SK-N-SH treated with all-trans-retinoic acid at 6 μM for 48 hours (cell line): ENCODE measurements at regions not wholly inside any gene's neighbourhood (a gene's known extent, or its start where the extent isn't known, plus 50 kb on each side); places are given as distances from the start of the nearest gene placed in this dataset.

Source experiments
- ATAC-seq: fragments of 200-7000 bp; cut with Tn5 transposase; 3 replicates; pipeline ENCODE4 v1.9.1; 2020; ENCODE audit warnings: mild to moderate bottlenecking, moderate library complexity
- ARNTL ChIP-seq: fragments of 450-650 bp; formaldehyde crosslinking; IDR thresholded peaks from 2 replicates; pipeline ENCODE4 v1.5.0; 2020; ENCODE audit warnings: low read depth, mild to moderate bottlenecking, moderate library complexity, borderline replicate concordance
- BACH2 ChIP-seq: fragments of 250-450 bp; sonication (Bioruptor Pico); IDR thresholded peaks from 2 replicates; pipeline ENCODE4 v1.9.0; 2021; ENCODE audit warnings: mild to moderate bottlenecking, borderline replicate concordance
- CSDC2 ChIP-seq: fragments of 250-450 bp; sonication (Bioruptor Pico); IDR thresholded peaks from 2 replicates; pipeline ENCODE4 v1.5.0; 2020; ENCODE audit warnings: mild to moderate bottlenecking, moderate library complexity
- ESRRG ChIP-seq: fragments of 250-450 bp; sonication (Bioruptor Pico); IDR thresholded peaks from 2 replicates; pipeline ENCODE4 v1.6.1; 2021; ENCODE audit warnings: mild to moderate bottlenecking
- GLIS3 ChIP-seq: fragments of 250-450 bp; sonication (Bioruptor Pico); IDR thresholded peaks from 2 replicates; pipeline ENCODE4 v1.5.0; 2020; ENCODE audit warnings: mild to moderate bottlenecking, moderate library complexity
- ISL1 ChIP-seq: fragments of 250-450 bp; sonication (Bioruptor Pico); IDR thresholded peaks from 2 replicates; pipeline ENCODE4 v2.1.2; 2022; ENCODE audit warnings: mild to moderate bottlenecking, moderate library complexity
- OSR1 ChIP-seq: fragments of 250-450 bp; sonication (Bioruptor Pico); IDR thresholded peaks from 2 replicates; pipeline ENCODE4 v1.8.0; 2022; ENCODE audit warnings: moderate library complexity, mild to moderate bottlenecking, inconsistent platforms
- PPARA ChIP-seq: fragments of 250-450 bp; sonication (Bioruptor Pico); IDR thresholded peaks from 2 replicates; pipeline ENCODE4 v1.5.0; 2020; ENCODE audit warnings: mild to moderate bottlenecking, borderline replicate concordance
- RARB ChIP-seq: fragments of 250-450 bp; sonication (Bioruptor Pico); IDR thresholded peaks from 2 replicates; pipeline ENCODE4 v1.8.0; 2021; ENCODE audit warnings: mild to moderate bottlenecking, moderate library complexity
- TCF4 ChIP-seq: fragments of 250-450 bp; sonication (Bioruptor Pico); IDR thresholded peaks from 2 replicates; pipeline ENCODE4 v1.8.0; 2021; ENCODE audit warnings: mild to moderate bottlenecking, moderate library complexity, borderline replicate concordance
- ZC3H10 ChIP-seq: fragments of 250-450 bp; sonication (Bioruptor Pico); IDR thresholded peaks from 2 replicates; pipeline ENCODE4 v1.5.1; 2021; ENCODE audit warnings: mild to moderate bottlenecking, moderate library complexity
- ZFP3 ChIP-seq: fragments of 250-450 bp; sonication (Bioruptor Pico); IDR thresholded peaks from 2 replicates; pipeline ENCODE4 v1.5.0; 2020; ENCODE audit warnings: mild to moderate bottlenecking, moderate library complexity
- ZFP30 ChIP-seq: fragments of 450-650 bp; formaldehyde crosslinking; IDR thresholded peaks from 2 replicates; pipeline ENCODE4 v1.5.0; 2022; ENCODE audit warnings: mild to moderate bottlenecking, moderate library complexity
- ZNF565 ChIP-seq: fragments of 450-650 bp; formaldehyde crosslinking; conservative IDR thresholded peaks from 2 replicates; pipeline ENCODE4 v1.5.0; 2020; ENCODE audit warnings: low read depth, mild to moderate bottlenecking, moderate library complexity
- ZNF70 ChIP-seq: fragments of 450-650 bp; formaldehyde crosslinking; IDR thresholded peaks from 2 replicates; pipeline ENCODE4 v1.5.0; 2020; ENCODE audit warnings: mild to moderate bottlenecking, moderate library complexity
- ZNF8 ChIP-seq: fragments of 450-650 bp; formaldehyde crosslinking; IDR thresholded peaks from 2 replicates; pipeline ENCODE4 v1.5.0; 2020; ENCODE audit warnings: mild to moderate bottlenecking, moderate library complexity
- TF ChIP-seq, protein P1 (sequence below): fragments of 250-450 bp; sonication (Bioruptor Pico); IDR thresholded peaks from 2 replicates; pipeline ENCODE4 v1.5.1; 2021; ENCODE audit warnings: mild to moderate bottlenecking, moderate library complexity
- TF ChIP-seq, protein P2 (sequence below): fragments of 250-450 bp; sonication (Bioruptor Pico); IDR thresholded peaks from 2 replicates; pipeline ENCODE4 v1.5.1; 2020; ENCODE audit warnings: low read depth, mild to moderate bottlenecking, moderate library complexity
- TF ChIP-seq, protein P3 (sequence below): fragments of 250-450 bp; sonication (Bioruptor Pico); IDR thresholded peaks from 2 replicates; pipeline ENCODE4 v1.8.0; 2020; ENCODE audit warnings: mild to moderate bottlenecking, moderate library complexity, borderline replicate concordance
- TF ChIP-seq, protein P4 (sequence below): fragments of 250-450 bp; sonication (Bioruptor Pico); IDR thresholded peaks from 2 replicates; pipeline ENCODE4 v1.5.0; 2020; ENCODE audit warnings: mild to moderate bottlenecking, moderate library complexity

DNA sequence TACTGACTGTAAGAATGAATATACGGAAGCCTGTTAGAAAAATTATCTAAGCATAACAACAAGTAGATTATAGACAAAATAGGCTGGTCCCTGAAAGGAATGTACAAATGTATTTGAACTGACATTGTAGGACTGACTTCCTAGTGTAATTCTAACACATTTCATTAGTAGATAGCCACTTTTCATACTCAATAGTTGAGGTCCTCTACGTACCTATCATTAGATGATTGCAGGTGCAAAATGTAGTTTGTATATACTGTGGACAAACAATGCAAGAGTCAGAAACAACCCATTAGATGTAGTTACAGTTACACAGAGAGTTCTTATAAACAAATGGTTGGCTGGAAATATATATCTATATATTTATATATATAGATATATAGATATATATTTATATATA lies 402.3 kb upstream of the SLITRK6 start:
- ATAC-seq, result no peak
- TF ChIP-seq BACH2 (CRISPR knock-in tag) (no peak), ZNF70 (no peak), PPARA (CRISPR knock-in tag) (no peak), ZFP30 (CRISPR knock-in tag) (no peak), ZNF565 (CRISPR knock-in tag) (no peak), OSR1 (CRISPR knock-in tag) (no peak)
- TF ChIP-seq, protein P1, sequence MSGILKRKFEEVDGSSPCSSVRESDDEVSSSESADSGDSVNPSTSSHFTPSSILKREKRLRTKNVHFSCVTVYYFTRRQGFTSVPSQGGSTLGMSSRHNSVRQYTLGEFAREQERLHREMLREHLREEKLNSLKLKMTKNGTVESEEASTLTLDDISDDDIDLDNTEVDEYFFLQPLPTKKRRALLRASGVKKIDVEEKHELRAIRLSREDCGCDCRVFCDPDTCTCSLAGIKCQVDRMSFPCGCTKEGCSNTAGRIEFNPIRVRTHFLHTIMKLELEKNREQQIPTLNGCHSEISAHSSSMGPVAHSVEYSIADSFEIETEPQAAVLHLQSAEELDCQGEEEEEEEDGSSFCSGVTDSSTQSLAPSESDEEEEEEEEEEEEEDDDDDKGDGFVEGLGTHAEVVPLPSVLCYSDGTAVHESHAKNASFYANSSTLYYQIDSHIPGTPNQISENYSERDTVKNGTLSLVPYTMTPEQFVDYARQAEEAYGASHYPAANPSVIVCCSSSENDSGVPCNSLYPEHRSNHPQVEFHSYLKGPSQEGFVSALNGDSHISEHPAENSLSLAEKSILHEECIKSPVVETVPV (CRISPR knock-in tag), result no peak
- TF ChIP-seq, protein P2, sequence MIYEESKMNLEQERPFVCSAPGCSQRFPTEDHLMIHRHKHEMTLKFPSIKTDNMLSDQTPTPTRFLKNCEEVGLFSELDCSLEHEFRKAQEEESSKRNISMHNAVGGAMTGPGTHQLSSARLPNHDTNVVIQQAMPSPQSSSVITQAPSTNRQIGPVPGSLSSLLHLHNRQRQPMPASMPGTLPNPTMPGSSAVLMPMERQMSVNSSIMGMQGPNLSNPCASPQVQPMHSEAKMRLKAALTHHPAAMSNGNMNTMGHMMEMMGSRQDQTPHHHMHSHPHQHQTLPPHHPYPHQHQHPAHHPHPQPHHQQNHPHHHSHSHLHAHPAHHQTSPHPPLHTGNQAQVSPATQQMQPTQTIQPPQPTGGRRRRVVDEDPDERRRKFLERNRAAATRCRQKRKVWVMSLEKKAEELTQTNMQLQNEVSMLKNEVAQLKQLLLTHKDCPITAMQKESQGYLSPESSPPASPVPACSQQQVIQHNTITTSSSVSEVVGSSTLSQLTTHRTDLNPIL (CRISPR knock-in tag), result no peak

DNA sequence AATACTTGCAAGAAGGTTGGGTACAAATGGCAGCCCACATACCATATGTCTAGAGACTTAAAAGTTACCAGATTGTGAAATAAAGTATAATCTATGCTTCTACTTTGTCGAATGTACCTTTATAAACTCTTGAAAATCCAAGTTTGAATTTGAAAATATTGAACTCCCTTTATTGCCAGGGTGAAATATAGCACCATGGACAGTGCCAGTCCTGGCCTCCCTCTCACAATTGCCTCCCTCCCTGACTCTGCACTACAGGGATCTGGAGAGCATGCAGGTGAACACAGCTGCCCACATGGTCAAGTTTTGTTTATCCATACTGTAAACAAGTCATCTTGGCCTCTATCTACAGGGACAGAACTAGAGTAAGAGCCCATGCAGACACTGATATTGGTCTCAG lies 394.1 kb upstream of the SLITRK6 start:
- ATAC-seq, result no peak
- TF ChIP-seq TCF4 (CRISPR knock-in tag) (no peak), ZFP3 (no peak), ZNF8 (CRISPR knock-in tag) (no peak), CSDC2 (CRISPR knock-in tag) (no peak), ARNTL (no peak), OSR1 (CRISPR knock-in tag) (no peak), ISL1 (no peak), ZNF565 (CRISPR knock-in tag) (no peak), ZC3H10 (no peak), PPARA (CRISPR knock-in tag) (no peak), ZNF70 (no peak), ZFP30 (CRISPR knock-in tag) (no peak), BACH2 (CRISPR knock-in tag) (no peak)
- TF ChIP-seq, protein P3, sequence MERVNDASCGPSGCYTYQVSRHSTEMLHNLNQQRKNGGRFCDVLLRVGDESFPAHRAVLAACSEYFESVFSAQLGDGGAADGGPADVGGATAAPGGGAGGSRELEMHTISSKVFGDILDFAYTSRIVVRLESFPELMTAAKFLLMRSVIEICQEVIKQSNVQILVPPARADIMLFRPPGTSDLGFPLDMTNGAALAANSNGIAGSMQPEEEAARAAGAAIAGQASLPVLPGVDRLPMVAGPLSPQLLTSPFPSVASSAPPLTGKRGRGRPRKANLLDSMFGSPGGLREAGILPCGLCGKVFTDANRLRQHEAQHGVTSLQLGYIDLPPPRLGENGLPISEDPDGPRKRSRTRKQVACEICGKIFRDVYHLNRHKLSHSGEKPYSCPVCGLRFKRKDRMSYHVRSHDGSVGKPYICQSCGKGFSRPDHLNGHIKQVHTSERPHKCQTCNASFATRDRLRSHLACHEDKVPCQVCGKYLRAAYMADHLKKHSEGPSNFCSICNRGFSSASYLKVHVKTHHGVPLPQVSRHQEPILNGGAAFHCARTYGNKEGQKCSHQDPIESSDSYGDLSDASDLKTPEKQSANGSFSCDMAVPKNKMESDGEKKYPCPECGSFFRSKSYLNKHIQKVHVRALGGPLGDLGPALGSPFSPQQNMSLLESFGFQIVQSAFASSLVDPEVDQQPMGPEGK, result no peak
- TF ChIP-seq, protein P2 (CRISPR knock-in tag), result no peak
- TF ChIP-seq, protein P4, sequence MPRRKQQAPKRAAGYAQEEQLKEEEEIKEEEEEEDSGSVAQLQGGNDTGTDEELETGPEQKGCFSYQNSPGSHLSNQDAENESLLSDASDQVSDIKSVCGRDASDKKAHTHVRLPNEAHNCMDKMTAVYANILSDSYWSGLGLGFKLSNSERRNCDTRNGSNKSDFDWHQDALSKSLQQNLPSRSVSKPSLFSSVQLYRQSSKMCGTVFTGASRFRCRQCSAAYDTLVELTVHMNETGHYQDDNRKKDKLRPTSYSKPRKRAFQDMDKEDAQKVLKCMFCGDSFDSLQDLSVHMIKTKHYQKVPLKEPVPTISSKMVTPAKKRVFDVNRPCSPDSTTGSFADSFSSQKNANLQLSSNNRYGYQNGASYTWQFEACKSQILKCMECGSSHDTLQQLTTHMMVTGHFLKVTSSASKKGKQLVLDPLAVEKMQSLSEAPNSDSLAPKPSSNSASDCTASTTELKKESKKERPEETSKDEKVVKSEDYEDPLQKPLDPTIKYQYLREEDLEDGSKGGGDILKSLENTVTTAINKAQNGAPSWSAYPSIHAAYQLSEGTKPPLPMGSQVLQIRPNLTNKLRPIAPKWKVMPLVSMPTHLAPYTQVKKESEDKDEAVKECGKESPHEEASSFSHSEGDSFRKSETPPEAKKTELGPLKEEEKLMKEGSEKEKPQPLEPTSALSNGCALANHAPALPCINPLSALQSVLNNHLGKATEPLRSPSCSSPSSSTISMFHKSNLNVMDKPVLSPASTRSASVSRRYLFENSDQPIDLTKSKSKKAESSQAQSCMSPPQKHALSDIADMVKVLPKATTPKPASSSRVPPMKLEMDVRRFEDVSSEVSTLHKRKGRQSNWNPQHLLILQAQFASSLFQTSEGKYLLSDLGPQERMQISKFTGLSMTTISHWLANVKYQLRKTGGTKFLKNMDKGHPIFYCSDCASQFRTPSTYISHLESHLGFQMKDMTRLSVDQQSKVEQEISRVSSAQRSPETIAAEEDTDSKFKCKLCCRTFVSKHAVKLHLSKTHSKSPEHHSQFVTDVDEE (CRISPR knock-in tag), result no peak

DNA sequence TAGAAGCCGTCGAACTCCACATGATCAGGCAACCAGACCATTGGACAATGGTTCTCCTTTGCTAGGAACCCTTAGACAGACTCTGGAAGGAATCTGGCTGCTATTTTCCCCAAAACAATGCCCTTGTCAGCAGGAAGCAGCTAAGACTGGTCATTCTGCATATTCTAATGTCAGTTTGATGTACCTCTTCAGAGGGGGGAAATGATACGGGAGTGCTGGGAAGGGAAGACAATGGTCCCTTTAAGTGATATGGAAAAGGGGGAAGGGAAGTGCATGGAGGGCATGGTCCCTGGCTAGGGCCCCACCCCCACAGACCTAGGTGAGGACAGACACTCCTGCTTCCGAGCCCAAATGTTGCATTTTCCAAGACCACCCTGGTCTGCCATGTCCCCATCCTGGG lies 389.0 kb upstream of the SLITRK6 start:
- no peak for ATAC-seq
- no peak for TF ChIP-seq PPARA (CRISPR knock-in tag)
- TF ChIP-seq OSR1 (CRISPR knock-in tag), result no peak
- TF ChIP-seq ARNTL, result no peak
- TF ChIP-seq, protein P3, result no peak
- TF ChIP-seq RARB (CRISPR knock-in tag), result no peak
- TF ChIP-seq, protein P4 (CRISPR knock-in tag), result no peak
- TF ChIP-seq, protein P2 (CRISPR knock-in tag), result no peak
- TF ChIP-seq ZNF70, result no peak
- no peak for TF ChIP-seq ZNF565 (CRISPR knock-in tag)
- no peak for TF ChIP-seq TCF4 (CRISPR knock-in tag)
- TF ChIP-seq, protein P1 (CRISPR knock-in tag), result no peak
- TF ChIP-seq GLIS3 (CRISPR knock-in tag), result no peak
- TF ChIP-seq ESRRG (CRISPR knock-in tag), result no peak
